ENCODE measurements at regions not wholly inside any gene's neighbourhood (a gene's known extent, or its start where the extent isn't known, plus 50 kb on each side); places are given as distances from the start of the nearest gene placed in this dataset.
"Not testable (repeated sequence)": the region's sequence is repeated elsewhere in the genome, so short reads cannot be mapped to it uniquely, and the experiment has no call there.

- no peak for DNase-seq (ENCODE audit: low spot score)
These were observed 184.2 kb upstream of the SPTLC3 start for GRCh38 chr20:12824328-12825225.

- DNase-seq (ENCODE audit: low spot score) = no peak
These were observed 183.6 kb upstream of the SPTLC3 start for GRCh38 chr20:12825226-12825595.

GRCh38 chr20:12827816-12828385 is 180.9 kb upstream of the SPTLC3 start:
- no peak for DNase-seq (ENCODE audit: low spot score)

- DNase-seq (ENCODE audit: low spot score) = no peak
These were observed 179.6 kb upstream of the SPTLC3 start for GRCh38 chr20:12829170-12829569.

- no peak for DNase-seq (ENCODE audit: low spot score)
These were observed 174.9 kb upstream of the SPTLC3 start for GRCh38 chr20:12833861-12834260.

- DNase-seq (ENCODE audit: low spot score) = no peak
These were observed 172.8 kb upstream of the SPTLC3 start for GRCh38 chr20:12835999-12836398.

- no peak for DNase-seq (ENCODE audit: low spot score)
These were observed 171.1 kb upstream of the SPTLC3 start for GRCh38 chr20:12837646-12838045.

GRCh38 chr20:12838261-12838866 is 170.4 kb upstream of the SPTLC3 start:
- DNase-seq (ENCODE audit: low spot score) = no peak

GRCh38 chr20:12847872-12848271 is 160.9 kb upstream of the SPTLC3 start:
- no peak for DNase-seq (ENCODE audit: low spot score)

- no peak for DNase-seq (ENCODE audit: low spot score)
These were observed 159.4 kb upstream of the SPTLC3 start for GRCh38 chr20:12849225-12849910.

GRCh38 chr20:12857643-12858042 is 151.1 kb upstream of the SPTLC3 start:
- DNase-seq (ENCODE audit: low spot score) = not testable (repeated sequence)

- no peak for DNase-seq (ENCODE audit: low spot score)
These were observed 148.0 kb upstream of the SPTLC3 start for GRCh38 chr20:12860619-12861247.

GRCh38 chr20:12869669-12870068 is 139.1 kb upstream of the SPTLC3 start:
- no peak for DNase-seq (ENCODE audit: low spot score)

- DNase-seq (ENCODE audit: low spot score) = no peak
These were observed 138.2 kb upstream of the SPTLC3 start for GRCh38 chr20:12870588-12870987.

- no peak for DNase-seq (ENCODE audit: low spot score)
These were observed 133.8 kb upstream of the SPTLC3 start for GRCh38 chr20:12874933-12875332.

- DNase-seq (ENCODE audit: low spot score) = no peak
These were observed 133.3 kb upstream of the SPTLC3 start for GRCh38 chr20:12875510-12875909.

GRCh38 chr20:12882832-12883506 is 125.8 kb upstream of the SPTLC3 start:
- no peak for DNase-seq (ENCODE audit: low spot score)

- DNase-seq (ENCODE audit: low spot score) = no peak
These were observed 125.3 kb upstream of the SPTLC3 start for GRCh38 chr20:12883507-12883885.

- no peak for DNase-seq (ENCODE audit: low spot score)
These were observed 122.0 kb upstream of the SPTLC3 start for GRCh38 chr20:12886618-12887363.

- no peak for DNase-seq (ENCODE audit: low spot score)
These were observed 117.1 kb upstream of the SPTLC3 start for GRCh38 chr20:12891643-12892042.

GRCh38 chr20:12893019-12893418 is 115.8 kb upstream of the SPTLC3 start:
- DNase-seq (ENCODE audit: low spot score) = no peak

All from hematopoietic multipotent progenitor cell treated with erythropoietin and hydrocortisone succinate and interleukin-3 and kit ligand, for 15 days (in vitro differentiated cells).